ENCODE measurements at regions not wholly inside any gene's neighbourhood (a gene's known extent, or its start where the extent isn't known, plus 50 kb on each side); places are given as distances from the start of the nearest gene placed in this dataset.
A peak's percentile ranks its signal among the peaks of the same experiment; 100 is the strongest.
"Not testable (repeated sequence)": the region's sequence is repeated elsewhere in the genome, so short reads cannot be mapped to it uniquely, and the experiment has no call there.

DNA sequence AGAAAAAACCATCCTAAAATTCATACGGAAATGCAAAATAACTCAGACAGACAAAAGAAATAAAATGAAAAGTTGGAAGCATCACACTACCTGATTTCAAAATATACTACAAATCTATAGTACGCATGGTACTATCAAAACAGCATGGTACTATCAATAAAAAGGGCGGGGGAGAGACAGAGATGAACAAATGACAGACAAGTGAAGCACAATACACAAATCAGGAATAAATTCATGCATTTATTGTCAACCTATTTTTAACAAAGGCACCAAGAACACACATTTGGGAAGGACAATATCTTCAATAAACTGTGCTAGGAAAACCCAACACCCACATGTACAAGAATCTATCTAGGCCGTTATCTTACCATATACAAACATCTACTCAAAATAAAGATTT, 207.4 kb upstream of the WSB1 start:
- no peak for DNase-seq
- Histone ChIP-seq H3K36me3 (ENCODE audit: control insufficient read depth in 3 of 3, insufficient read depth in 2 of 3, low read depth in 1 of 3, low read length in 3 of 3) (no peaks in the 10 kb centered on the region), H3K27ac (ENCODE audit: low read depth in 1 of 3, low read length in 2 of 3) (no peak overlapping the region), H3K4me3 (ENCODE audit: low read depth in 1 of 3, low read length in 3 of 3) (no peak overlapping the region), H3K4me1 (ENCODE audit: control insufficient read depth in 3 of 3, insufficient read depth in 2 of 3, low read depth in 1 of 3, low read length in 2 of 3) (no peaks in the 10 kb centered on the region), H3K9me3 (ENCODE audit: control insufficient read depth in 2 of 2, insufficient read depth in 1 of 2, low read depth in 1 of 2, low read length in 1 of 2) (peaks cover 0 to 32% of the 10 kb centered on the region in 2 donors), H3K27me3 (ENCODE audit: control insufficient read depth in 3 of 3, insufficient read depth in 3 of 3, low read length in 3 of 3) (peaks cover 0 to 1% (median 0%) of the 10 kb centered on the region in 3 donors)
- 70 to 71% (median 70%) methylated on average over 4 of the region's 4 CpGs for WGBS, 3 donors
- FAIRE-seq: no peak

DNA sequence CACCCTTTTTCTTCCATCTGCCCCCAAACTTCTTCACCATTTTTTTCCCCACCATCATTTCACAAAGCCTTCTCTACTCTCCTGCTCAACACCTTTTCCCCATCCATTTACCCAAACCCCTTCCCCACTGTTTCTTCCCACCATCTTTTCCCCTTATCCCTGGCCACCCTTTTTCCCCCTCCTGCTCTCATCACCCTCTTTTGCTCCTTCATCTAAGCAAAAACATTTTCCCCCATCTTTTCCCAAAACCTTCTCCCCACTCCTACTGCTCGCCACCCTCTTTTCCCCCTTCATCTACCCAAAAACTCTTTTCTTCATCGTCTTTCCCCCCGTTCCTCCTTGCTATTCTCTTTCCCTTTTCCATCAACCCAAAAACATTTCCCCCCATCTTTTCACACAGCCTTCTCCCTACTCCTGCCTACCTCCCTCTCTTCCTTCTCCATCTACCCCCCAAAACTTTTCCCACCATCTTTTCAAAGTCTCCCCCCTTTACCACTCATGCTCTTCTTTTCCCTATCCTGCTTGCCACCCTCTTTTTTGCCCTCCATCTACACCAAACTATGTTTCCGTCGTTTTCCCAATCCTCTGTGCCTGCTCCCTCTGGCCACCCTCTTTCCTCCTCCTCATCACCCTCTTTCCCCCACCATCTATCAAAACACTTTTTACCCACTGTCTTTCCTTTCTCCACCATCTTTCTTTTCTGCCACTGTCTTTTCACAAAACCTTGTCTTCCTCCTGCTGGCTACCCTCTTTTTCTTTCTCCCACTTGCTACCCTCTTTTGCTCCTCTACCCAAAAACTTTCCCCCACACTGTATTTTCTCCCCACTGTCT, 205.8 kb upstream of the WSB1 start:
- Histone ChIP-seq H3K4me3 (ENCODE audit: low read depth in 1 of 3, low read length in 3 of 3) (no peak overlapping the region), H3K9me3 (ENCODE audit: control insufficient read depth in 2 of 2, insufficient read depth in 1 of 2, low read depth in 1 of 2, low read length in 1 of 2) (peaks cover 0 to 20% of the 10 kb centered on the region in 2 donors), H3K4me1 (ENCODE audit: control insufficient read depth in 3 of 3, insufficient read depth in 2 of 3, low read depth in 1 of 3, low read length in 2 of 3) (no peaks in the 10 kb centered on the region), H3K27ac (ENCODE audit: low read depth in 1 of 3, low read length in 2 of 3) (no peak overlapping the region), H3K36me3 (ENCODE audit: control insufficient read depth in 3 of 3, insufficient read depth in 2 of 3, low read depth in 1 of 3, low read length in 3 of 3) (no peaks in the 10 kb centered on the region), H3K27me3 (ENCODE audit: control insufficient read depth in 3 of 3, insufficient read depth in 3 of 3, low read length in 3 of 3) (no peaks in the 10 kb centered on the region)
- no peak for FAIRE-seq
- WGBS, 3 donors: 68 to 74% (median 69%) methylated on average over 5 of the region's 5 CpGs
- no peak for DNase-seq

DNA sequence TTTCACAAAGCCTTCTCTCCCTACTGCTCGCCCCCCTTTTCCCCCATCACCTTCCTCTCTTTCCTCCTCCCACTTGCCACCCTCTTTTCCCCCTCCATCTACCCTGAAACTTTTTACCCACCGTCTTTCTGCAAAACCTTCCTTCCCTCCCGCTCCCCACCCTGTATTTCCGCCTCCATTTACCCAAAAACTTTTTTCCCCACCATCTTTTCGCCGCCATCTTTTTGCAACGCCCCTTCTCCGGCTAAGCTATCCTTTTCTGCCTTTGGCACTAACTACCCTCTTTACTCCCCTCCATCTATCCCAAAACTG, 205.2 kb upstream of the WSB1 start:
- Histone ChIP-seq H3K4me3 (ENCODE audit: low read depth in 1 of 3, low read length in 3 of 3) (no peak overlapping the region), H3K36me3 (ENCODE audit: control insufficient read depth in 3 of 3, insufficient read depth in 2 of 3, low read depth in 1 of 3, low read length in 3 of 3) (no peaks in the 10 kb centered on the region), H3K27ac (ENCODE audit: low read depth in 1 of 3, low read length in 2 of 3) (no peak overlapping the region), H3K27me3 (ENCODE audit: control insufficient read depth in 3 of 3, insufficient read depth in 3 of 3, low read length in 3 of 3) (no peaks in the 10 kb centered on the region), H3K9me3 (ENCODE audit: control insufficient read depth in 2 of 2, insufficient read depth in 1 of 2, low read depth in 1 of 2, low read length in 1 of 2) (peaks cover 0 to 14% of the 10 kb centered on the region in 2 donors), H3K4me1 (ENCODE audit: control insufficient read depth in 3 of 3, insufficient read depth in 2 of 3, low read depth in 1 of 3, low read length in 2 of 3) (no peaks in the 10 kb centered on the region)
- FAIRE-seq (no peak), DNase-seq (no peak)
- 59 to 76% (median 74%) methylated on average over 8 of the region's 8 CpGs for WGBS, 3 donors

DNA sequence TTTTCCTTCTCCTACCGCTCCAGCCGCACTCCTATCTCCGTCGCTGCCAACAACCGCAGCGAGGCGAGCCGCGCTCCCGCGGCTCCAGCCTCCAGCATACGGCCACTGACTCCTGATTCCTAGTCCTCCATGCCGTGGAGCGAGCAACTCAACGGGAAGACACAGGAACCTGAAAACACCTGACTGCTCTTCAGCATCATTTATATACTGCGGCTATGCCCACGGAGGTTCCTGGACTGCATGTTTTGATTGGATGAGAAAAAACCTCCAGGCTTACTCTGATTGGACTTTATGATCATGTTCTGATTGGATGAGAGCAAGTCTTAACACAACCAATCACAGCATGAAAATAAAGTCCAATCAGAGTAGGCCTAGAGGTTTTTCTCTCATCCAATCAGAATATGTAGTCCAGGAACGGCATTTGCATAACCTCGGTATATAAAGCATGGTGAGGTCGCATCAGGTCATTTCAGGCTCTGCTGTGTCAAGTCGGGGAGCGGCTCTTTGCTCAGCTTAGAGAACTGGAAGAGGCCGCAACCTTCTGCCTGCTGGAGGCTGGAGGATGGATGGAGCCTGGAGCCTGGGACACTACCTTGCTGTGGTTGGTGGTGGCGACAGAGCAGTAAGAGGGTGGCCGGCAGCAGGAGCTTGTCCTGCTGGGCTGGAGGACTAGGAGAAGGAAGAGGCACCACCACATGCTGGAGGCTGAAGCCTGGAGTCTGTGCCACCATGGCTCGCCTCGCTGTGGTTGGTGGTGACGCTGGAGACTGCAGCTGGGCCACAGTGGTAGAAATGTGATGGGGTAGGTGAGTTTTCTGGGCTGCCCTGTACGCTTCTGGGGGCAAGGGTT, 204.6 kb upstream of the WSB1 start:
- not testable (repeated sequence) for FAIRE-seq; H3K4me3 ChIP-seq (ENCODE audit: low read depth in 1 of 3, low read length in 3 of 3); H3K4me1 ChIP-seq (ENCODE audit: control insufficient read depth in 3 of 3, insufficient read depth in 2 of 3, low read depth in 1 of 3, low read length in 2 of 3); H3K36me3 ChIP-seq (ENCODE audit: control insufficient read depth in 3 of 3, insufficient read depth in 2 of 3, low read depth in 1 of 3, low read length in 3 of 3); H3K9me3 ChIP-seq (ENCODE audit: control insufficient read depth in 2 of 2, insufficient read depth in 1 of 2, low read depth in 1 of 2, low read length in 1 of 2); H3K27ac ChIP-seq (ENCODE audit: low read depth in 1 of 3, low read length in 2 of 3); H3K27me3 ChIP-seq (ENCODE audit: control insufficient read depth in 3 of 3, insufficient read depth in 3 of 3, low read length in 3 of 3); DNase-seq
- 69 to 80% (median 79%) methylated on average over 27 to 29 of the region's 29 CpGs for WGBS, 3 donors

DNA sequence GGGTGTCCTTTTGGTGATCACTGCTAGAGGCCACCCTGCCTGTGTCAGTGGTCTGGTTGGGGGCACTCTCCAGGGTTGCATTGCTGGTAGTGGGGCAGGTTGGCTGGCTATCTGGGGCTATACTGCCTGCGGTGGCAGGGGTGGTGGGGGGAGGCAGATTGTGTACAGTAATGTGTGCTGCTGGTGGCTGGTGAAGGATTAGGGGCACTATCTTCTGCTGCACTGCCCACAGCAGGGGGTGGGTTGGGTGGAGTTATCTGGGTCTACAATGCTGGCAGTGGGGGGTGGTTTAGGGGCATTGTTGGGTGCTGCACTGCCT, 204.0 kb upstream of the WSB1 start:
- Histone ChIP-seq H3K27ac (ENCODE audit: low read depth in 1 of 3, low read length in 2 of 3) (no peak overlapping the region), H3K36me3 (ENCODE audit: control insufficient read depth in 3 of 3, insufficient read depth in 2 of 3, low read depth in 1 of 3, low read length in 3 of 3) (no peaks in the 10 kb centered on the region), H3K27me3 (ENCODE audit: control insufficient read depth in 3 of 3, insufficient read depth in 3 of 3, low read length in 3 of 3) (no peaks in the 10 kb centered on the region), H3K4me3 (ENCODE audit: low read depth in 1 of 3, low read length in 3 of 3) (no peak overlapping the region), H3K9me3 (ENCODE audit: control insufficient read depth in 2 of 2, insufficient read depth in 1 of 2, low read depth in 1 of 2, low read length in 1 of 2) (peaks cover 0 to 10% of the 10 kb centered on the region in 2 donors), H3K4me1 (ENCODE audit: control insufficient read depth in 3 of 3, insufficient read depth in 2 of 3, low read depth in 1 of 3, low read length in 2 of 3) (no peaks in the 10 kb centered on the region)
- DNase-seq (no peak), FAIRE-seq (no peak)
- WGBS, 3 donors: 88 to 96% (median 92%) methylated on average over 1 of the region's 1 CpG

DNA sequence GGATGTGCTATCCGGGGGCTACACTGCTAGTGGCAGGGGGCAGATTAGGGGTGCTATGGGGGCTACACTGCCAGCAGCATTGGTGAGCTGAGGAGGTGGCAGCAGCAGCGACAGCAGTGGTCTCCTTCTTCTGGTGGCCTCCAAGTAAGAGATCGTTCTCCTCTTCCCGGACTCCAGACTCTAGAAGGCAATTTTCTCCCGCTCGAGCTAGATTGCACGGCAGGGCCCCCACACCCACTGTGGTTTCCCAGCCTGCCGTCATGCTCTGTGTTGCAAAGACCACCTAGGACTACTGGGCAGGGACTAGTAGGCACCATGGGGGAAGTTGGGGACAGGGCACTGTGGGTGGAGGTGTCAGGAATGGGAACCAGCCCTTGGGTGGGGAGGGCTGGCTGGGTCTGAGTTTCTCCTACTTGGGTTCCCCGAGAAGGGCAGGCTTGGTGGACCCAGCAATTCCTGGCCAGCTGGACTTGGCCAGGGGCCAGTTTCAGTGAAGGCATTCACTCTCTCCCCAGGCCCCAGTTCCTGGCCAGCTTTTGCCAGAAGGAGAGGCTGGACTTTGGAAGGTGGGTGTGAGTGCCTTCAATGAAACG, 203.4 kb upstream of the WSB1 start:
- DNase-seq; H3K9me3 ChIP-seq (ENCODE audit: control insufficient read depth in 2 of 2, insufficient read depth in 1 of 2, low read depth in 1 of 2, low read length in 1 of 2); H3K36me3 ChIP-seq (ENCODE audit: control insufficient read depth in 3 of 3, insufficient read depth in 2 of 3, low read depth in 1 of 3, low read length in 3 of 3); FAIRE-seq; H3K4me3 ChIP-seq (ENCODE audit: low read depth in 1 of 3, low read length in 3 of 3); H3K4me1 ChIP-seq (ENCODE audit: control insufficient read depth in 3 of 3, insufficient read depth in 2 of 3, low read depth in 1 of 3, low read length in 2 of 3); H3K27me3 ChIP-seq (ENCODE audit: control insufficient read depth in 3 of 3, insufficient read depth in 3 of 3, low read length in 3 of 3); H3K27ac ChIP-seq (ENCODE audit: low read depth in 1 of 3, low read length in 2 of 3): not testable (repeated sequence)
- WGBS, 3 donors: 75 to 83% (median 82%) methylated on average over 9 to 10 of the region's 10 CpGs

DNA sequence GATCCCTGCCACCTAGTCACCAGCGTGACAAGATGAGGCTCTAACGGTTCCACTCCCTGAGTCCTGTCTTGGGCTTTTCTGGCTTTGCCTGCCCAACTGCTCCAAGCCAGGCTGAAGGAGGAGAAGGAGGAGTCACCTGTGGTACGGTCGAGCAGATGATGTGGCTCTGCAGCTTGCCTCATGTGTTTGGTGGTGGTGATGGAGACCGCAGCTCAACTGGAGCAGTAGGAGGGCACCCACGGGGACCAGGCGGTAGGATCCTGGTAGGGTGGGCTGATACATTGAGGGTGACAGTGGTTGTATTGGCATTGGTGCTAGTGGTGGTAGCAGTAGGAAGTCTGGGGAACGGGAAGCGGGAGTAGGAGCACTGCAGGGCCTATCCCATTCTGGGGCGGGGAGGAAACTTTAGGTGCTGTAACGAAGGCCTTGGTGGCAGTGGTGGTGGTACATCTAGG, 202.8 kb upstream of the WSB1 start:
- H3K36me3 ChIP-seq (ENCODE audit: control insufficient read depth in 3 of 3, insufficient read depth in 2 of 3, low read depth in 1 of 3, low read length in 3 of 3): no peaks in the 10 kb centered on the region
- H3K27me3 ChIP-seq (ENCODE audit: control insufficient read depth in 3 of 3, insufficient read depth in 3 of 3, low read length in 3 of 3): no peaks in the 10 kb centered on the region
- WGBS, 3 donors: 76 to 84% (median 79%) methylated on average over 11 of the region's 11 CpGs
- no peak for FAIRE-seq
- peaks cover 0 to 10% of the 10 kb centered on the region in 2 donors for H3K9me3 ChIP-seq (ENCODE audit: control insufficient read depth in 2 of 2, insufficient read depth in 1 of 2, low read depth in 1 of 2, low read length in 1 of 2)
- no peak for DNase-seq
- no peak overlapping the region for H3K27ac ChIP-seq (ENCODE audit: low read depth in 1 of 3, low read length in 2 of 3)
- no peak overlapping the region for H3K4me3 ChIP-seq (ENCODE audit: low read depth in 1 of 3, low read length in 3 of 3)
- H3K4me1 ChIP-seq (ENCODE audit: control insufficient read depth in 3 of 3, insufficient read depth in 2 of 3, low read depth in 1 of 3, low read length in 2 of 3): no peaks in the 10 kb centered on the region

DNA sequence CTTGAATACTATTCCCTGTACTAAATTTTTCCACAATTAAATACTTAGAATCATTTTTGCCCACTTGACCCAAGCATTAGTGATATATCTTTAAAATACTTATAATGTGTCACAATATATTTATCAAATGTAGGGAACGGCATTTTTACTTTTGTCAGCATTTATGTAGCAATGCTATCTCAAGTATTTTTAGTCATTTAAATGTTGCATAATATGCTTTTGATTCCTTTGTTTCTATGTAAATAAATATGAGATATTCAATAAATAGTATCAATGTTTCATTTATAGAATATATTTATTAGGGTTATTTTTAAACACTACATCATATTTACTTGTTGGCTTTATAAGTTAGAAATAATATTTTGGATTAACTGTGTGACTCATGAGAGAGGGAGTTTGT, 199.7 kb upstream of the WSB1 start:
- H3K36me3 ChIP-seq (ENCODE audit: control insufficient read depth in 3 of 3, insufficient read depth in 2 of 3, low read depth in 1 of 3, low read length in 3 of 3); H3K4me3 ChIP-seq (ENCODE audit: low read depth in 1 of 3, low read length in 3 of 3); H3K4me1 ChIP-seq (ENCODE audit: control insufficient read depth in 3 of 3, insufficient read depth in 2 of 3, low read depth in 1 of 3, low read length in 2 of 3); H3K27me3 ChIP-seq (ENCODE audit: control insufficient read depth in 3 of 3, insufficient read depth in 3 of 3, low read length in 3 of 3); DNase-seq; H3K9me3 ChIP-seq (ENCODE audit: control insufficient read depth in 2 of 2, insufficient read depth in 1 of 2, low read depth in 1 of 2, low read length in 1 of 2); H3K27ac ChIP-seq (ENCODE audit: low read depth in 1 of 3, low read length in 2 of 3): not testable (repeated sequence)
- FAIRE-seq: peak; percentile 5
- WGBS, 3 donors: 76 to 90% (median 82%) methylated on average over 1 of the region's 1 CpG
